HUES64 (cell line): ENCODE measurements at regions not wholly inside any gene's neighbourhood (a gene's known extent, or its start where the extent isn't known, plus 50 kb on each side); places are given as distances from the start of the nearest gene placed in this dataset.

Experiments
- H3K27ac ChIP-seq: 2 replicates; pipeline ENCODE4 v1.7.0; 2013; ENCODE audit warnings: low read depth, low read length, inconsistent platforms
- H3K27me3 ChIP-seq: 2 replicates; pipeline ENCODE4 v1.6.1; 2013; ENCODE audit warnings: mild to moderate bottlenecking, low read length; ENCODE audit not compliant: insufficient read depth
- H3K36me3 ChIP-seq: 2 replicates; pipeline ENCODE4 v1.6.1; 2013; ENCODE audit warnings: mild to moderate bottlenecking, low read length; ENCODE audit not compliant: insufficient read depth
- H3K4me1 ChIP-seq: 2 replicates; pipeline ENCODE4 v1.6.1; 2013; ENCODE audit warnings: mild to moderate bottlenecking, low read length, moderate library complexity; ENCODE audit not compliant: insufficient read depth
- H3K4me3 ChIP-seq: 2 replicates; pipeline ENCODE4 v1.5.1; 2013; ENCODE audit warnings: mild to moderate bottlenecking, low read length, moderate library complexity
- H3K9ac ChIP-seq: 2 replicates; pipeline ENCODE4 v1.6.1; 2013; ENCODE audit warnings: mild to moderate bottlenecking, low read depth, low read length
- H3K9me3 ChIP-seq: 2 replicates; pipeline ENCODE4 v1.6.1; 2013; ENCODE audit warnings: low read depth, low read length; ENCODE audit not compliant: insufficient read depth
- whole genome bisulfite sequencing: fragments of 150-250, 120-280 bp; methylation state at CpG from one replicate; pipeline ENCODE4 v1.1.7; 2013; ENCODE audit warnings: missing lambda C conversion rate; 5-methylcytosine and 5-hydroxymethylcytosine counted together

DNA sequence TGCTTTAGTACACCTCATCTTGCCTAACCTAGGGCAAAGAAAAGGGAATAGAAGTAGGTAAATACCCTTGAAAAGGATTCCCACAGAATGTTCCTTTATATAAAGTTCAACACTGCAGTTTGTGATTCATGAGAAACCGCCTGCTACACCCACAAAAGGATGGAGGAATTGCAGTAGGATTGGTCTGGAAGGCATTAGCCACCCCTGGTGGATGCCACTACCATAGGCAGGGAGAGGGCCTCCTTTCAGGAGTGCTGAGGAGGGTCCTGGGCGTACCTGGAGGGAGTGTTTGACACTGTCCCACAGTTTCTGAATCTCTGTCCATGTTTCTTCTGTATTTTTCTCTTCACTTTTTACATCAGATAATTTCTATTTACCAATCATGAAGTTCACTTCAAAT lies 221.8 kb upstream of the TMEM72 start:
- H3K27ac ChIP-seq, result no peak overlapping the region
- H3K27me3 ChIP-seq, result no peaks in the 10 kb centered on the region
- H3K4me3 ChIP-seq, result no peak overlapping the region
- H3K4me1 ChIP-seq, result no peaks in the 10 kb centered on the region
- H3K9ac ChIP-seq, result no peak overlapping the region
- H3K36me3 ChIP-seq, result no peaks in the 10 kb centered on the region
- 83% methylated on average over 2 of the region's 2 CpGs for WGBS
- H3K9me3 ChIP-seq, result no peaks in the 10 kb centered on the region

DNA sequence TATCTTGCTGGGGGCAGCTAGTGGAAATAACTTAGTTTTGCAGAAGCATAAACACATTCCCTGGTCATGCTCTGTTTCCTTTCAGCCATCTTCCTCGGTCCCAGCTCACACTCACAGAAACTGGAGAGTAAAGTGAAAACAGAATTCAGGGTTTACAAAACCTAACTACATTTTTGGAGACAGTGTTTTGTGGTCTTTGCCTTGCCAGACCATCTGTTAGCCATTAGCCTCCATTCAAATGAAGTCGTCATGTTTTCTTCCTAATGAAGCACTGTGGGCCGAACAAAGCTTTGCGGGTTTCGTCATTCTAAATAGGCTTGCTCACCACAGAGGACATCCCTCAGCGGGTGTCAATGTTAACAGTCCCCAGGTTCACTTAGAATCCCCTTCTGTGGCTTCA lies 214.6 kb upstream of the TMEM72 start:
- peaks cover 4% of the 10 kb centered on the region; the same call in 1 of the 2 replicates for H3K9me3 ChIP-seq
- no peak overlapping the region for H3K27ac ChIP-seq
- no peak overlapping the region for H3K9ac ChIP-seq
- no peaks in the 10 kb centered on the region for H3K27me3 ChIP-seq
- 60% methylated on average over 6 of the region's 6 CpGs for WGBS
- 0 out of 2 replicates have a peak, but pooled peaks cover 8% of the 10 kb centered on the region for H3K4me1 ChIP-seq
- H3K36me3 ChIP-seq, result no peaks in the 10 kb centered on the region
- no peak overlapping the region for H3K4me3 ChIP-seq

GRCh38 chr10:44697116-44697515 lies 214.0 kb upstream of the TMEM72 start:
- H3K27me3 ChIP-seq, result no peaks in the 10 kb centered on the region
- no peak overlapping the region for H3K4me3 ChIP-seq
- peaks cover 9% of the 10 kb centered on the region; the same call in 1 of the 2 replicates for H3K9me3 ChIP-seq
- no peak overlapping the region for H3K27ac ChIP-seq
- no peaks in the 10 kb centered on the region for H3K36me3 ChIP-seq
- WGBS, result 52% methylated on average over 2 of the region's 2 CpGs
- H3K4me1 ChIP-seq, result 0 out of 2 replicates have a peak, but pooled peaks cover 8% of the 10 kb centered on the region
- no peak overlapping the region for H3K9ac ChIP-seq

DNA sequence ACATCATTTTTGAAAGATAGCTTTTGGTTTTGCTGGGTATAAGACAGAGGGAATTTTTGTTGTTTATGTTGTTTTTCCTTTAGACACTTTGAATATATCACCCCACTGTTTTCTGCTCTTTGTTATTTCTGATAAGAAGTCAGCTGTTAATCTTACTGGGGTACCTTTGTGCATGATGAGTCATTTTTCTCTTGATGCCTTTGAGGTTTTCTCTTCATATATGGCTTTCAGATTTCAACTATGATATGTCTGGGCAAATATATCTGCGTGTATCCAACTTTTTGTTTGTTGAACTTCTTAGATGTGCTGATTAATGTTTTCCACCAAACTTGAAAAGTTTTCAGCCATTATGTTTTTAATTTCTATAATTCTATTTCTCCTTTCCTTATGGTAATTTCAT lies 208.6 kb upstream of the TMEM72 start:
- Histone ChIP-seq H3K9me3 (peaks cover 13% of the 10 kb centered on the region; the same call in 1 of the 2 replicates), H3K4me3 (no peak overlapping the region), H3K9ac (no peak overlapping the region), H3K27me3 (no peaks in the 10 kb centered on the region), H3K27ac (no peak overlapping the region), H3K4me1 (no peaks in the 10 kb centered on the region), H3K36me3 (no peaks in the 10 kb centered on the region)
- WGBS, result 100% methylated on average over 1 of the region's 1 CpG

DNA sequence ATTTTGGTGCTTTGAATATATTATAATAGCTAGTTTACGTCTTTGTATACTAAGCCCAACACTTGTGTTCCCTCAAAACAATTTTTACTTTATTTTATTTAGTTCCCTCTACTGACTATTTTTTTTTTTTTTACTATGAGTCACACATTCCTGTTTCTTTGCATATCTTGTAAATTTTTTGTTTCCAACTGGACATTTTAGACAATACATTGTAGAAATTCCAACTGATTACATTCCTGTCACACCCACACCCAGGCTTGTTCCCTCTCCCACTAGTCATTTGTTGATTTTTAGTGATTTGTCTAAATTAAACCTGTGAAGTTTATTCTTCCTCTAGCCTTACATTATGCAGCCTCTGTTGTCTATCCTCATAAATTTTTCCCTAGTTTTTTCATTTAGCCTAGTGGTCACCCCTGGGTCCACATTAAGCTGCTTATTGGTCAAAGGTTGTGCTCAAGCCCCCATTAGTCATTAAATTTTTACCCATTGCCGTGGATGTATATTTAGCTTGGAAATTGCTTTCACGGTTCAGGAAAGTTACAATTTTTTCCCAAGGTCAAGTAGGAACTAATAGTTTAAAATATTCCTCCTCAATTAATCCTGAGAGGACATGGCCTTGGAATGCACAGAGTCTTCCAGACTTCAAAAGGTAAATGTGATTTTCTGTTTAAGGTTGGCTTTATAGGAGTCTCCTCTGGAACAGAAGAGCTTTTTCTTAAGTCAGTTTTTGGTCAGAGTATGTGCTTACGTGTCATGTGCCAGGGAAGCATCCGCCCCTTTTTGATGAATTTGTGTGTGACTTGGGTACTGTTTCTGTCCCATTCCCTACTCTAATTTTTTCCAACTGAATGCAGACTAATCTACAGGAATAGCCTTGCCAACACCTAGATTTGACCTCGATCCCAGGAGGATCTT lies 207.6 kb upstream of the TMEM72 start:
- Histone ChIP-seq H3K4me3 (no peak overlapping the region), H3K27me3 (no peaks in the 10 kb centered on the region), H3K4me1 (no peaks in the 10 kb centered on the region), H3K9me3 (peaks cover 13% of the 10 kb centered on the region; the same call in 1 of the 2 replicates), H3K9ac (no peak overlapping the region), H3K36me3 (no peaks in the 10 kb centered on the region), H3K27ac (no peak overlapping the region)
- 93% methylated on average over 4 of the region's 6 CpGs for WGBS

- Histone ChIP-seq H3K4me1 (no peaks in the 10 kb centered on the region), H3K27ac (no peak overlapping the region)
- 89% methylated on average over 1 of the region's 1 CpG for WGBS
Observed at GRCh38 chr10:44704616-44705015, 206.5 kb upstream of the TMEM72 start.

GRCh38 chr10:44706745-44707144 lies 204.4 kb upstream of the TMEM72 start:
- no peaks in the 10 kb centered on the region for H3K27me3 ChIP-seq
- no peak overlapping the region for H3K27ac ChIP-seq
- no peak overlapping the region for H3K4me3 ChIP-seq
- H3K36me3 ChIP-seq, result no peaks in the 10 kb centered on the region
- H3K9ac ChIP-seq, result no peak overlapping the region
- H3K4me1 ChIP-seq, result no peaks in the 10 kb centered on the region
- peaks cover 6% of the 10 kb centered on the region; the same call in 1 of the 2 replicates for H3K9me3 ChIP-seq

More at GRCh38 chr10:44704616-44705015, 206.5 kb upstream of the TMEM72 start:
- peaks cover 13% of the 10 kb centered on the region; the same call in 1 of the 2 replicates for H3K9me3 ChIP-seq
- H3K36me3 ChIP-seq, result no peaks in the 10 kb centered on the region
- no peaks in the 10 kb centered on the region for H3K27me3 ChIP-seq
- H3K9ac ChIP-seq, result no peak overlapping the region
- H3K4me3 ChIP-seq, result no peak overlapping the region

DNA sequence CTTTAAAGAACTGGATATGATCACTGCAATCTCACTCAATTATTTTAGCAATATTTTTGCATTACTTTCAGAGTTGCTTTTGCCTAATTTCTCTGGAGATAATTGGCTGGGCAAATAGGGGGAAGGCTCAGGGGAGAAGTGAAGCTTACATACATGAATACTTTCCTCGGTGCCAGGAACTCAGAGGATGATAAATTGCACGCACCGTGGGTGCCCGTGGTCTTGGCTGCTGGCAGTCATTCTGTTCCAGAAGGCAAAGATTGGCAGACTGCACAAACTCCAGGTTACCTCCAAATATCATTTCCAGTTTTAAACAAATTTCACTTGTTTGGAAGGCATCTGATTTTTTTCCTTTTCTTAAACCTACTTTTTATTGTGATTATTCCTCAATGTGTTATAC lies 197.8 kb upstream of the TMEM72 start:
- Histone ChIP-seq H3K4me3 (no peak overlapping the region), H3K27me3 (no peaks in the 10 kb centered on the region), H3K4me1 (no peaks in the 10 kb centered on the region), H3K36me3 (no peaks in the 10 kb centered on the region), H3K9me3 (no peaks in the 10 kb centered on the region), H3K9ac (no peak overlapping the region), H3K27ac (no peak overlapping the region)
- 92% methylated on average over 4 of the region's 4 CpGs for WGBS

DNA sequence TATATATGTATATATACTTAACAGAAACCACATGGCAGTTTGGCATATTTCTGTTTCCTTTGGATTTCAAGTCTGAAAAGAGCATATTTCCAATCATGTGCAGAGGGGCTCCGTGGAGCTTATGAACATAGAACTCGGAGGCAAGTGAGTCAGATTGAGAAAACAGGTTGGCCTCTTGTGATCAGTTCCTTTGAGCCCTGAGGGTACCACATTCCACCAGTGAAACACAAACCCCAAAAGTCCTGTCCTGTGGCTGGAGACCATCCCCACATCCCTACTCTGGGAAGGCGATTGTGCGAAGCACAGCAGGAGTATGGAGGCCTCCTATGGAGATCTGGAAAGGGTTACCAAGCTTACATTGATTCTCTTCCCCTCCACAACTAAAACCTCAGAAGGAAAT lies 196.7 kb upstream of the TMEM72 start:
- Histone ChIP-seq H3K36me3 (no peaks in the 10 kb centered on the region), H3K4me3 (no peak overlapping the region), H3K27ac (no peak overlapping the region), H3K9me3 (no peaks in the 10 kb centered on the region), H3K9ac (no peak overlapping the region), H3K27me3 (no peaks in the 10 kb centered on the region), H3K4me1 (no peaks in the 10 kb centered on the region)
- 98% methylated on average over 4 of the region's 4 CpGs for WGBS

- Histone ChIP-seq H3K27ac (no peak overlapping the region), H3K9ac (no peak overlapping the region), H3K27me3 (no peaks in the 10 kb centered on the region), H3K36me3 (no peaks in the 10 kb centered on the region), H3K4me3 (no peak overlapping the region), H3K4me1 (no peaks in the 10 kb centered on the region), H3K9me3 (no peaks in the 10 kb centered on the region)
- WGBS, result 94% methylated on average over 5 of the region's 5 CpGs
Observed at GRCh38 chr10:44715136-44715535, 196.0 kb upstream of the TMEM72 start.

GRCh38 chr10:44716470-44717015 lies 194.6 kb upstream of the TMEM72 start:
- Histone ChIP-seq H3K27me3 (no peaks in the 10 kb centered on the region), H3K4me1 (no peaks in the 10 kb centered on the region), H3K27ac (no peak overlapping the region), H3K36me3 (no peaks in the 10 kb centered on the region), H3K9ac (no peak overlapping the region), H3K4me3 (no peak overlapping the region), H3K9me3 (no peaks in the 10 kb centered on the region)
- 93% methylated on average over 4 of the region's 4 CpGs for WGBS
